Stimulated activated CD8-positive, alpha-beta memory T cell treated with anti-CD3 and anti-CD28 coated beads, Interleukin-7, amount 100 ng/mL, for 4 hours (primary cell): ENCODE measurements at regions not wholly inside any gene's neighbourhood (a gene's known extent, or its start where the extent isn't known, plus 50 kb on each side); places are given as distances from the start of the nearest gene placed in this dataset.
"Not testable (repeated sequence)": the region's sequence is repeated elsewhere in the genome, so short reads cannot be mapped to it uniquely, and the experiment has no call there.

Experiments used
- DNase-seq, 2 donors: peaks; one replicate each; pipeline ENCODE4 v3.0.0-alpha.2; 2020; ENCODE audit warnings: low read depth in 2 of 2

- DNase-seq: no peak
These were observed 267.2 kb downstream of the MAT2B start for GRCh38 chr5:163772644-163773043.

GRCh38 chr5:163773226-163773625 lies 267.8 kb downstream of the MAT2B start:
- no peak for DNase-seq

- DNase-seq: no peak
These were observed 284.5 kb downstream of the MAT2B start for GRCh38 chr5:163789870-163790269.

- no peak for DNase-seq
These were observed 285.1 kb downstream of the MAT2B start for GRCh38 chr5:163790497-163790896.

- no peak for DNase-seq
These were observed 289.6 kb downstream of the MAT2B start for GRCh38 chr5:163794993-163795392.

- DNase-seq: no peak
These were observed 302.4 kb downstream of the MAT2B start for GRCh38 chr5:163807781-163808180.

GRCh38 chr5:163809473-163809872 lies 304.1 kb downstream of the MAT2B start:
- DNase-seq: no peak

GRCh38 chr5:163813900-163814299 lies 308.5 kb downstream of the MAT2B start:
- no peak for DNase-seq

- no peak for DNase-seq
These were observed 309.9 kb downstream of the MAT2B start for GRCh38 chr5:163815240-163815791.

- no peak for DNase-seq
These were observed 315.7 kb downstream of the MAT2B start for GRCh38 chr5:163821142-163821541.

- DNase-seq: no peak
These were observed 317.1 kb downstream of the MAT2B start for GRCh38 chr5:163822548-163822947.

- no peak for DNase-seq
These were observed 320.2 kb downstream of the MAT2B start for GRCh38 chr5:163825661-163826060.

GRCh38 chr5:163826201-163826600 lies 320.8 kb downstream of the MAT2B start:
- DNase-seq: no peak

GRCh38 chr5:163832155-163832554 lies 326.7 kb downstream of the MAT2B start:
- no peak for DNase-seq

GRCh38 chr5:163838738-163839137 lies 333.3 kb downstream of the MAT2B start:
- DNase-seq: no peak

GRCh38 chr5:163846512-163846911 lies 341.1 kb downstream of the MAT2B start:
- DNase-seq: no peak

- no peak for DNase-seq
These were observed 350.3 kb downstream of the MAT2B start for GRCh38 chr5:163855754-163856153.

- no peak for DNase-seq
These were observed 356.3 kb downstream of the MAT2B start for GRCh38 chr5:163861670-163862069.

GRCh38 chr5:163867324-163867723 lies 361.9 kb downstream of the MAT2B start:
- no peak for DNase-seq

GRCh38 chr5:163867738-163868137 lies 362.3 kb downstream of the MAT2B start:
- DNase-seq: no peak

- DNase-seq: no peak
These were observed 364.2 kb downstream of the MAT2B start for GRCh38 chr5:163869581-163869980.

GRCh38 chr5:163870441-163870840 lies 365.0 kb downstream of the MAT2B start:
- DNase-seq: no peak

GRCh38 chr5:163874431-163874830 lies 369.0 kb downstream of the MAT2B start:
- no peak for DNase-seq

- not testable (repeated sequence) for DNase-seq
These were observed 369.5 kb downstream of the MAT2B start for GRCh38 chr5:163874912-163875311.
